ENCODE measurements at regions not wholly inside any gene's neighbourhood (a gene's known extent, or its start where the extent isn't known, plus 50 kb on each side); places are given as distances from the start of the nearest gene placed in this dataset.

- Histone ChIP-seq H3K4me3 (no peak overlapping the region), H3K27ac (no peak overlapping the region), H3K4me2 (no peak overlapping the region), H3K79me2 (ENCODE audit: low read depth) (no peaks in the 10 kb centered on the region), H3F3A (ENCODE audit: low read depth) (no peaks in the 10 kb centered on the region), H3K36me3 (no peaks in the 10 kb centered on the region), H3K9ac (no peak overlapping the region), H4K20me1 (ENCODE audit: low read depth) (no peaks in the 10 kb centered on the region), H2AFZ (replicated peaks) (no peak overlapping the region), H3K4me1 (no peaks in the 10 kb centered on the region), H3K27me3 (no peaks in the 10 kb centered on the region), H3K9me3 (ENCODE audit: low read depth) (no peaks in the 10 kb centered on the region)
- Mint-ChIP-seq H3K36me3 (no peaks in the 10 kb centered on the region), H3K27ac (no peak overlapping the region), H3K27me3 (ENCODE audit: insufficient read depth, low read depth) (peaks cover 2% of the 10 kb centered on the region), H3K4me3 (no peak overlapping the region), H3K9me3 (no peaks in the 10 kb centered on the region), H3K4me1 (no peaks in the 10 kb centered on the region)
- no peak for DNase-seq (ENCODE audit: low spot score)
- TF ChIP-seq EZH2 (IDR thresholded peaks at IDR 0.05) = no peak
- no peak for TF ChIP-seq EZH2phosphoT487 (IDR thresholded peaks at IDR 0.05)
- no peak for TF ChIP-seq CTCF (IDR thresholded peaks at IDR 0.05)
Measured at GRCh38 chr6:82063574-82063973, 184.0 kb downstream of the IBTK start.

- Histone ChIP-seq H2AFZ (replicated peaks) (no peak overlapping the region), H3K9ac (no peak overlapping the region), H3F3A (ENCODE audit: low read depth) (no peaks in the 10 kb centered on the region), H3K27ac (no peak overlapping the region), H4K20me1 (ENCODE audit: low read depth) (no peaks in the 10 kb centered on the region), H3K4me1 (no peaks in the 10 kb centered on the region), H3K4me3 (no peak overlapping the region), H3K36me3 (no peaks in the 10 kb centered on the region), H3K4me2 (no peak overlapping the region), H3K27me3 (no peaks in the 10 kb centered on the region), H3K9me3 (ENCODE audit: low read depth) (no peaks in the 10 kb centered on the region), H3K79me2 (ENCODE audit: low read depth) (no peaks in the 10 kb centered on the region)
- H3K27me3 Mint-ChIP-seq (ENCODE audit: insufficient read depth, low read depth) = peaks cover 2% of the 10 kb centered on the region
- no peaks in the 10 kb centered on the region for H3K4me1 Mint-ChIP-seq
- H3K9me3 Mint-ChIP-seq = no peaks in the 10 kb centered on the region
- H3K27ac Mint-ChIP-seq = no peak overlapping the region
- TF ChIP-seq EZH2phosphoT487 (IDR thresholded peaks at IDR 0.05) (no peak), EZH2 (IDR thresholded peaks at IDR 0.05) (no peak), CTCF (IDR thresholded peaks at IDR 0.05) (no peak)
- H3K36me3 Mint-ChIP-seq = no peaks in the 10 kb centered on the region
- DNase-seq (ENCODE audit: low spot score) = no peak
- no peak overlapping the region for H3K4me3 Mint-ChIP-seq
Measured at GRCh38 chr6:82062219-82062618, 185.3 kb downstream of the IBTK start.

- no peak overlapping the region for H3K4me3 ChIP-seq
- no peaks in the 10 kb centered on the region for H3F3A ChIP-seq (ENCODE audit: low read depth)
- TF ChIP-seq CTCF (IDR thresholded peaks at IDR 0.05) (no peak), EZH2phosphoT487 (IDR thresholded peaks at IDR 0.05) (no peak), EZH2 (IDR thresholded peaks at IDR 0.05) (no peak)
- no peaks in the 10 kb centered on the region for H3K36me3 ChIP-seq
- H3K27me3 ChIP-seq = no peaks in the 10 kb centered on the region
- Mint-ChIP-seq H3K36me3 (no peaks in the 10 kb centered on the region), H3K27ac (no peak overlapping the region), H3K4me1 (no peaks in the 10 kb centered on the region), H3K27me3 (ENCODE audit: insufficient read depth, low read depth) (no peaks in the 10 kb centered on the region), H3K9me3 (no peaks in the 10 kb centered on the region), H3K4me3 (no peak overlapping the region)
- no peaks in the 10 kb centered on the region for H3K4me1 ChIP-seq
- H2AFZ ChIP-seq (replicated peaks) = no peak overlapping the region
- H4K20me1 ChIP-seq (ENCODE audit: low read depth) = no peaks in the 10 kb centered on the region
- H3K4me2 ChIP-seq = no peak overlapping the region
- no peak overlapping the region for H3K27ac ChIP-seq
- H3K9me3 ChIP-seq (ENCODE audit: low read depth) = no peaks in the 10 kb centered on the region
- DNase-seq (ENCODE audit: low spot score) = no peak
- no peak overlapping the region for H3K9ac ChIP-seq
- H3K79me2 ChIP-seq (ENCODE audit: low read depth) = no peaks in the 10 kb centered on the region
Measured at GRCh38 chr6:82057846-82058554, 189.5 kb downstream of the IBTK start.

Data from neural progenitor cell (in vitro differentiated cells).